ENCODE measurements at regions not wholly inside any gene's neighbourhood (a gene's known extent, or its start where the extent isn't known, plus 50 kb on each side); places are given as distances from the start of the nearest gene placed in this dataset.

DNA sequence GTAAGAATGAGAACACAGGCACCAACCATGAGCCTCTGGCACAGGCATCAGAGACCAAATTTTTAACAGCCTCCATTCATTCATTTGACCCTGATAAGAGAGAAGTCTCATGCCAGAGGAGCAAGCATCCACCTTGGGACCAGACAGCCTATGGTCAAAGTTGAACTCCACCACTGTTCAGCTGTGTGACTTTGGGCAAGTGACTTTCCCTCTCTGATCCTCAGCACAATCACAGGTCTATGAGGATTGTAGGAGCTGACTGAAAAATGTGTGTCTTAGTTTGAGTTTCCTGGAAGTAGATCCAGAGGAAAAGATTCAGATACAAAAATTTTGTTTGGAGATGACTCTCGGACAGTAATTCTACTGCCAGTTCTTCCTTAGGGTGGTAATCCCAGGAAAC lies 645.1 kb upstream of the DEFB115 start:
- TF ChIP-seq CTCF (IDR thresholded peaks at IDR 0.05; ENCODE audit: extremely low read depth in 1 of 2, insufficient read depth in 1 of 2, low read depth in 1 of 2, low read length in 2 of 2) (no peak), POLR2A (IDR thresholded peaks at IDR 0.05; ENCODE audit: low read depth, low read length) (no peak), FOS (IDR thresholded peaks at IDR 0.05; ENCODE audit: borderline replicate concordance, insufficient read depth, low read length) (no peak), JUN (IDR thresholded peaks at IDR 0.05; ENCODE audit: borderline replicate concordance, insufficient read depth, insufficient read length, low read depth) (no peak), POLR2AphosphoS5 (IDR thresholded peaks at IDR 0.05; ENCODE audit: insufficient read depth, low read depth, low read length) (no peak), EZH2 (IDR thresholded peaks at IDR 0.05; ENCODE audit: borderline replicate concordance, low read depth, low read length, severe bottlenecking) (no peak), MYC (IDR thresholded peaks at IDR 0.05; ENCODE audit: low read depth, low read length) (no peak)
- TF ChIP-seq, protein P1, sequence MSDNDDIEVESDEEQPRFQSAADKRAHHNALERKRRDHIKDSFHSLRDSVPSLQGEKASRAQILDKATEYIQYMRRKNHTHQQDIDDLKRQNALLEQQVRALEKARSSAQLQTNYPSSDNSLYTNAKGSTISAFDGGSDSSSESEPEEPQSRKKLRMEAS (IDR thresholded peaks at IDR 0.05; ENCODE audit: insufficient read depth, insufficient read length): no peak

Data from endothelial cell of umbilical vein (primary cell).